HG03175 (cell line): ENCODE measurements at regions not wholly inside any gene's neighbourhood (a gene's known extent, or its start where the extent isn't known, plus 50 kb on each side); places are given as distances from the start of the nearest gene placed in this dataset.
"Not testable (repeated sequence)": the region's sequence is repeated elsewhere in the genome, so short reads cannot be mapped to it uniquely, and the experiment has no call there.

ENCODE experiments used
- ATAC-seq: cut with Tn5 transposase; IDR thresholded peaks from one replicate; pipeline ENCODE4 v1.9.1; 2021; ENCODE audit warnings: mild to moderate bottlenecking, moderate library complexity; ENCODE audit not compliant: unreplicated experiment

DNA sequence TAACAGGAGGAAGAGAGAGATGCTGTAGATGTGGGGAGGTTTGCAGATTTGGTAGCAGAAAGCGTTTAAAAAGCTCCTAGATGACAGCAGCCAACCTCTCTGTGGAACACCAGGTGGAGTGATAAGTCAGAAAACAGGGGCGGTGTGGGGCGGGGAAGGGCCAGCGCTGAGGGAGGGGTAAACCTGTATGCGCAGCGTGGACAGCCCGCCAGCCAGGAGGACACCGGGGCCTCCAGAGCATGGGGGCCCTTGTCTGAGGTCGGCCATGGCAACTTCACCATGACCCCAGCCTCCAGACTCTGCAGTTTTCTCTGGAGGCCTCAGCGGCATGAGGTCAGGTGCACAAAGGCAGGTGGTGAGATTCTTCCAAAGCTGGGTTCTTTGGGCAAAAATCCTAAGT, 423.7 kb downstream of the BRD1 start:
- no peak for ATAC-seq

GRCh38 chr22:49403102-49403501, 424.6 kb downstream of the BRD1 start:
- ATAC-seq: no peak

DNA sequence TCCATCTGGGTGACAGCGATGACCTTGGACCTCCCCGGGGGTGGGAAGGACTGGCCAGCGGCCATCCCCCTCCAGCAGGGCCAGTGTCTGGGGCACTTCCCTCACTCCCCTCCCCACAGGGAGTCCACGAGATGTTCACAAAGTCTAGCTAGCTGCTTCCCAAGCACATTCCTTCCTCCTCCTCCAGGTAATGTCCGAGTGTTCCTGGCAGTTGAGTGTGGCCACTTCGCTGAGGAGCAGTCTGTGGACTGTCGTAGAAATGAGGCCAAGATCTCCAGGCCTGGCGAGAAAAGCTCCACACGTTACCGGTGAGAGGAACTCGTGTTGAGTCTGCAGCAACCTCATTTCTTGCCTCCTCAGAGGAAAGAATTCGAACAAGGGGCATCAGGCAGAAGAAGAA, 425.5 kb downstream of the BRD1 start:
- no peak for ATAC-seq

DNA sequence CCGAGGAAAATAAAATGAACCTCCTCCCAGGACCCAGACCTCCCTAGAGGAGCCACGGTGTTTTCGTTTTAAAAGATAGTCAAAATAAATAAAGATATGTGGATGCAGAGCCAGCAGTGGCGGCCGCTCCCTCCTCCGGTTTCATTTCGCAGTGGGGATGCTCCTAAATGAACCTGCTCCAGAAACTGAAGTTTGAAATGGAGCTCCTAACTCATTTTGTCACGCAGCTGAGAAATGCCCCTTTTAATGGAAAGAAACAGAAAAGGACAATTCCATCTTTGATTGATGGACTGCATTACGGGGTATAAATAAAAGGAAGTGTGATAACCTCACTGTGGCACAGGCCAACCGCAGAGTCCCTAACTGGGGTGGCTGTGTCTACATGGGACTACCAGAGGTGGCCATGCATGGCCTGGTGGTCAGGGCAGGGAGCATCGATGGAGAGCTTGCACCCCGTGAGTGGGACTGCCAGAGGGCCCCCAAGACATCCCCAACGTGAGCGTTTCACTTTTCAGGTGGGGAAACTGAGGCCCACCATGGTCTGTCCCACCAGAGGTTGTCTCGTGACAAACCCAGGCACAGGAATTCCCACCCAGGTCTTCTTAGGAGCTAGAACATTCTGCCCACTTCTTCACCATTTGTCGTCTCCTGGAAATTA, 426.6 kb downstream of the BRD1 start:
- ATAC-seq: no peak

- no peak for ATAC-seq
Observed at GRCh38 chr22:49400136-49400940, 427.3 kb downstream of the BRD1 start.

DNA sequence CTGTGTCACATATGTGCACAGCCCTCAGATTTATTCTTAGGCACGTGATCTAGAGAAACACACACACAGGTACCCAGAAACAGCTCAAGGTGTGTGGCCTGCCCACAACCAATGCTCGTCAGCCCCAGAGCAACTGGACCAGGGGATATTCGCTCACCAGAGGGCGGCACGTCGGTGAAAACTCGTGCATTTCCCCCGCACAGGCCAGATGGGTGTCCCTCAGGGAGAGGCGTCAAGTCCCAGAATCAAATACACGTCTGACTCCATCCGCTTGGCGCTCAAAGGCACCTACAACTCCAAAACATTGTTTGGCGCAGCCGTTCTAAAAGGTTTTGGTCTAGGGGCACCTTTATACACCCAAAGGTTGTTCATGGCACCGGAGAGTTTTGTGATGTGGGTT, 429.0 kb downstream of the BRD1 start:
- ATAC-seq: no peak

GRCh38 chr22:49398115-49398514, 429.6 kb downstream of the BRD1 start:
- ATAC-seq: no peak

- no peak for ATAC-seq
Observed at GRCh38 chr22:49396817-49397216, 430.9 kb downstream of the BRD1 start.

- ATAC-seq: no peak
Observed at GRCh38 chr22:49395617-49396016, 432.1 kb downstream of the BRD1 start.

- not testable (repeated sequence) for ATAC-seq
Observed at GRCh38 chr22:49395062-49395461, 432.6 kb downstream of the BRD1 start.

DNA sequence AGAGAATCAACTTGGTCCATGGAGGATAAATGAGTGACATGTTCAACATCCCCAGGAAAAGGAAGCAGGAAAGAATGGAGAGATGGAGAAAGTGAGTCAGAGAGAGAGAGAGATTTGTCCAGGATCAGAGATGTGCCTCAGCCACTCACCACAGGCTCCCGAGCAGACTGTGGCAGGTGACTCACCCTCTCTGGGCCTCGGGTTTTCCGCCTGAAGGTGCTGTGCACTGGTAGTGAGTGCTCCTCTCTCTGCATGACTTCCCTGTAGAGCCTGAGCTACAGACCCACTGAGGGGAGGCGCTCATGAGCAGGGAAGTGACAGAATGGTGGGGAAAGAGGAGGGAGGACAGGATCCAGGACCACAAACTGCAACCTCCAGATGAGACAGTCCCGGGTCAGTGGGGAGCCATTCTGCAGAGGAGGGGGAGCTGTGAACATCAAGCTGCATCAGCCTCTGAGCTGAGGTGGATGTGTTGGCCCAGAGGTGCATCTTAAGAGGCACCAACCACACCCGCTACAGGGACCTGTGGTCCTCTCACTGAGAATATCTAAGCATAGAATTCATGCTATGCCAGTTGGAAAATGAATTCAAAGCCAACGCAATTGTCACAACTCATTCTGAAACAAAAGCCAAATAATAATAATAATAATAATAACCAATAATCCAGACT, 433.4 kb downstream of the BRD1 start:
- ATAC-seq: no peak

GRCh38 chr22:49393526-49393925, 434.1 kb downstream of the BRD1 start:
- ATAC-seq: no peak

DNA sequence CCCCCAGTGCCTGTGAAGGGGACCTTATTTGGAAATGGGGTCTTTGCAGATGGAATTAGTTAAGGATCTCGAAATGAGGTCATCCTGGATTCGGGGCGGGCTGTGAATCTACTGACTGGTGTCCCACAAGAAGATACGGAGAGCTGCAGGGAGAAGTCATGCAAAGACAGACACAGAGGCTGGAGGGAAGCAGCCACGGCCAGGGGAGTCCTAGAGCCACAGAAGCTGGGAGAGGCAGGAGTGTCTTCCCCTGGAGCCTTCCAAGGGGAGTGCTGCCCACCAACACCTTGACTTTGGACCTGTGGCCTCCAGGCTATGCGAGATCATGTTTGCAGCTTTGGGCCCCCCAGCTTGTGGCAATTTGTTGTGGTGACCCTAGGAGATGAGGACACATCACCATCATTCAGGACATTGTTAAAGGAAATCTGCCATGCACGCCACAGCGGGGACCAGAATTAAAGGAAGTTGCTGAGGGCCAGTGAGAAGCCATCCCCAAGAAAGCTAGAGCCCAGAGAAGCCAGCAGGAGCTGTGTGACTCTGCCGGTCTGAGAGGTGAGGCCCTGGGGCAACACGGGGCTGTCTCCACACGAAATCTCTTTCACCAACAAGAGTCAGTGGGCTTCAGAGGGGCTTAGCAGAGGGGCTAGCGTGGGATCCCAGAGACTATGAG, 434.7 kb downstream of the BRD1 start:
- ATAC-seq: no peak

DNA sequence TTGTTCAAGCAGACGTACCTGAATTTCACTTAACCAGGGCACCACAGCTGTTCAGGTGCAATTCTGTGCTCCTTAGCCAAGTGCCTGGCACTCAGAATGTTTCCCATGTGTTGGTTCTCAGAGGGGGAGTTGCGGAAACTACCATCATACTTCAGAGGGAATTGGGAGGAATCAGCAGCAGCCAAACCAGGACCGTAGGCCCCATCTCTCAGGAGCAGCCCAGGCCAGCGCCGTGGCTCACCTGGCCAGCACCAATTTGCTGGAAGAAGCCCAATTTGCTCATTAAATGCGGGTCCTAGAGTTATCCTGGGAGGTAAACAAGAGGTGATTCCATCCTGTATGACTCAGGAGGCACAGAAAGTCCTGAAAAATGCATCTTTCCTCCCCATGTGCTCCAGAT, 435.4 kb downstream of the BRD1 start:
- no peak for ATAC-seq

DNA sequence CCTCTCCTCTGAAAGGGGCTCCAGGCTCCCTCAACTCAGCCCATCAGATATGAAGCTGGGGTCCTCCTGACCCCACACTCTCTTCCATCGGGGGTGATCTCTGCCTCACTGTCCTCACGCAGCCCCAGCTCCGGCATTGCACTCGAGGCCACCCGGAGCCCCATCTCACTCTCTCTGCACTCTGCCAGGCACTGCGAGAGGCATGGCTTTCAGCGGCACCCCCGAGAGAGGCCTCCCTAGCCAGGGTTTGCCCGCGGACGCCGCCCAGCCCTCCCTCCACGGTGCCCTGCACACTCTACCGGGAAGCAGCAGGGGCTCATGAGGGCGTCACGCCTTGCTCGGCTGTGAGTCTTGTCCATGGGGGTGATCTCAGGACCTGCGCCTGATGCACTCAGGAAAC, 436.2 kb downstream of the BRD1 start:
- ATAC-seq: no peak

- ATAC-seq: no peak
Observed at GRCh38 chr22:49390954-49391353, 436.7 kb downstream of the BRD1 start.

GRCh38 chr22:49383909-49384308, 443.8 kb downstream of the BRD1 start:
- not testable (repeated sequence) for ATAC-seq

- ATAC-seq: no peak
Observed at GRCh38 chr22:49382451-49382735, 445.3 kb downstream of the BRD1 start.

DNA sequence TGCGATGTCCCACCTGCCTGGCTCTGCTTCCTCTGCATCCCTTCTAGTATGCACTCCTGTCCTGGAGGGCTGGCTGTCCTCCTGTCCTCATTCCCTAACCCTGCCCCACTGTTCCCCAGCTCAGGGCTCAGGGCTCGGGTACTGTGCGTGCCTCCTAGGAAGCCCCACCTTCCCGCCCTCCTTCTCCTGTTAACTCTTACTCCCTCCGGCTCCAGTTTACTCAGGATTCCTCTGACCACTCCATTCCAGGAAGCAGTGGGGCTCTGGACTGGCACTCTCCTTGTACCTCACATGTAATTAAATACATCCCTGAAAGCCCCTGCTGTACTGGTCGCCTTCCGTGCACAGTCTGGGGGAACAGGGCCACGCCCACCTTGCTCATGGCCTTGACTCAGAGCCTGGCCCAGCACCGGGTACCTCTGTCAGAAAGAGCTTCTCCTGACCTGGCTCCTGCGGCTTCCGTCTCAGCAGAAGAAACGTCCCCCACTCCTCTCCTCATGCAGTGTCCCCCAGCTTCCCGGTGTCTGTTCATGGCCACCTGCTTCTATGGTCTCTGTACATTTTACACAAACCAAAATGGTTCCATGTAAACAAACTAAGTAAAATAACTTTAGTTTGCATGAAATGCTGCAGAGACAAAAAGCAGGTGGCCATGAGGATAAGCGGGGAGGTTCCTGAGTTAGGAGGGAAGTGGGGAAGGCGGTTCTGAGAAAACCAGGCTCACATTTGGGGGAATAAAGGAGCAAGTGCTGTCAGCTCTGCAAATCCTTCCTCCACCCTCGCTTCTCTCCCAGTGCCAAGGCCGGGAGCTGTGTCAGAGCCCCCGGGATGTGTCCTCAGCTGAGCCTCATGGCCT, 445.9 kb downstream of the BRD1 start:
- no peak for ATAC-seq

DNA sequence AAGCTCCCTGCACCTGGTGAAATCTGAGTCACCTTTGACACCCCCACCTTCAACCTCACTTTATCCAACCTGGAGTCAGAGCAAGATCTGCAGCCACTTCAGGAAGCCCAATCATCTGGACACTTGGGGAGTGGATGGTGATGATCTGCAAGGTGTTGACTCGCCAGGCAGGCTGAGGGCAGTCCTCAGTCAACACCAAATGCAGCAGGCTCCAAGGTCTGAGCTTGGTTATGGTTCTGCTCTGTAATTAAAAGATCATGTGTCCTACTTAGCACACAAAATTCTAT, 446.9 kb downstream of the BRD1 start:
- no peak for ATAC-seq
